AG08395 (cell line): ENCODE measurements at regions not wholly inside any gene's neighbourhood (a gene's known extent, or its start where the extent isn't known, plus 50 kb on each side); places are given as distances from the start of the nearest gene placed in this dataset.

Source experiments
- DNase-seq: peaks from one replicate; pipeline ENCODE4 v3.0.0; 2012; ENCODE audit warnings: mixed read lengths, low spot score

- DNase-seq = peak; percentile 26
Measured at GRCh38 chr2:14530506-14530905, 102.0 kb upstream of the LRATD1 start.

- DNase-seq = no peak
Measured at GRCh38 chr2:14533131-14533757, 99.3 kb upstream of the LRATD1 start.

- no peak for DNase-seq
Measured at GRCh38 chr2:14535156-14535555, 97.4 kb upstream of the LRATD1 start.

GRCh38 chr2:14536976-14537375 lies 95.5 kb upstream of the LRATD1 start:
- DNase-seq = no peak

- DNase-seq = no peak
Measured at GRCh38 chr2:14540015-14540414, 92.5 kb upstream of the LRATD1 start.

- DNase-seq = no peak
Measured at GRCh38 chr2:14543284-14543683, 89.2 kb upstream of the LRATD1 start.

GRCh38 chr2:14544247-14544646 lies 88.3 kb upstream of the LRATD1 start:
- no peak for DNase-seq

- DNase-seq = no peak
Measured at GRCh38 chr2:14547830-14548229, 84.7 kb upstream of the LRATD1 start.

- DNase-seq = no peak
Measured at GRCh38 chr2:14550658-14551057, 81.9 kb upstream of the LRATD1 start.

- DNase-seq = no peak
Measured at GRCh38 chr2:14551069-14551468, 81.4 kb upstream of the LRATD1 start.

GRCh38 chr2:14552286-14552685 lies 80.2 kb upstream of the LRATD1 start:
- no peak for DNase-seq

- no peak for DNase-seq
Measured at GRCh38 chr2:14552818-14553217, 79.7 kb upstream of the LRATD1 start.

- no peak for DNase-seq
Measured at GRCh38 chr2:14554849-14555545, 77.5 kb upstream of the LRATD1 start.

- no peak for DNase-seq
Measured at GRCh38 chr2:14557111-14557510, 75.4 kb upstream of the LRATD1 start.

GRCh38 chr2:14557916-14558315 lies 74.6 kb upstream of the LRATD1 start:
- DNase-seq = no peak

- no peak for DNase-seq
Measured at GRCh38 chr2:14558335-14558919, 74.1 kb upstream of the LRATD1 start.

- DNase-seq = no peak
Measured at GRCh38 chr2:14560716-14561115, 71.8 kb upstream of the LRATD1 start.

GRCh38 chr2:14563324-14563723 lies 69.2 kb upstream of the LRATD1 start:
- DNase-seq = no peak

- DNase-seq = no peak
Measured at GRCh38 chr2:14565666-14566065, 66.9 kb upstream of the LRATD1 start.

GRCh38 chr2:14567561-14567960 lies 65.0 kb upstream of the LRATD1 start:
- no peak for DNase-seq

- DNase-seq = no peak
Measured at GRCh38 chr2:14569294-14569693, 63.2 kb upstream of the LRATD1 start.

- DNase-seq = no peak
Measured at GRCh38 chr2:14572633-14573032, 59.9 kb upstream of the LRATD1 start.

GRCh38 chr2:14577843-14578242 lies 54.7 kb upstream of the LRATD1 start:
- DNase-seq = no peak
